NCI-H748 (cell line): ENCODE measurements at regions not wholly inside any gene's neighbourhood (a gene's known extent, or its start where the extent isn't known, plus 50 kb on each side); places are given as distances from the start of the nearest gene placed in this dataset.

Experiments
- DNase-seq: peaks from one replicate; lab custom pipeline; 2025; ENCODE audit not compliant: unreplicated experiment; lab: John Stamatoyannopoulos, UW

DNA sequence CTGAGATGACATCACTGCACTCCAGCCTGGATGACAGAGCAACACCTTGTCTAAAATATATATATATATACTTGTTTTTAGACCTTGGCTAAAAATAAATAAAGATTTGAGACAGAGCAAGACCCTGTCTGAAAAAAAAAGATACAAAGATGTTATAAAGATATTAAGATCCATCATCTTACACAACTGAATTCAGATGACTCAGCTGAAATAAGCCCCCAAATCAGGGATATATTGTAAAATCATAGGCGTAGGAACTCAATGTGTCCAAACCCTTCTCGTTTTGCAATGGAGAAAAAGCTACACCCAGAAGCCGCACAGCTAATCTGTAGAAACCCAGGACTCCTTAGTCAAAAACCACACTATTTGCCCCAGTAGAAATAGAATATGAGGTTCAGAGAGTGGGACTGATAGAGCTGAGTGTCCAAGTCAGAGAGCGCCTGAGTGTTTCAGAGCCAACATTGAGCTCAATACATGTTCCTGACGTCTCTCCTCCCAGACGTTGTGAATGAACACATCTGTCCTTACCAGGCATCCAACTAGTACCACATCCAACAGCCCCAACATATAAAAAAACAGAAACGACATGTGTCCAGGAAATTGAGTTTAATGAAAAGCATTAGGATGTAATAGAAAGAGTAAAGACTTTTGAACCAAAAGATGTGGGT, 207.9 kb upstream of the BLID start:
- no peak for DNase-seq

DNA sequence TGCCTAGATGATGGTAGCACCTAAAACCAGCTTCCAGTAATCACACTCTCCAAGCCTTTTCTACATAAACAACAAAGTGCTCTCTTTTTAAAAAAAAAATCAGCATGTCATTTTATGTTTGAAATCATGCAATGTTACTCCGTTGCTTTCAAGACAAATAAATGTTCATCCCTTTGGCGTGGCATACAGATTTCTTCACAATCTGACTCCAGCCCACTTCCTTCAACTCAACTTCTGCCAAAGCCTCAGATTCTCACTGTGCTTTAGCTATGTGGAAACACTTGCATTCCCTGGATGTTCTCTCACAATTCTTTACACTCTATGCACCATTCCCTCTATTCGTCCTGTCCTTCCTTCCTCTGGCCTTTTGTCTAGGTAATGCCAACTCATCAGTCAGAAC, 206.3 kb upstream of the BLID start:
- DNase-seq, result no peak

DNA sequence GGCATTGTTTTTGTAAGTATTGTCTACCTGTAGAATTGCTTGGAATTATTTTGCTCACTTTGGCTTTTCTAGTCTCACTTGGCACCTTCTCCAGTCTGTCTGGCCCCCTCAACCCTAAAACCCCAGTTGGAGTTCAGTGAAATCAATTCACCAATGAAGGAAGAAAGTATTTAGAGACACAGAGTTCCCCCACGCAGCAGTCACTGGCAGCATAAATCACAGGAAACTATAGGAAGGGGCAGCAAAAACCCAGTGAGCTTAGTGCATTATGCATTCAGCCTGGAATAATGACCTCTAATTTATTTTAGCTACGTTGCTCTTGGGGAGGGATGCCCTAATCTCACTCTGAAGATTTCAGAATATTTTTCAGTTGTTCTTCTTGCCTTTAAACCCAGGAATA, 204.7 kb upstream of the BLID start:
- no peak for DNase-seq

DNA sequence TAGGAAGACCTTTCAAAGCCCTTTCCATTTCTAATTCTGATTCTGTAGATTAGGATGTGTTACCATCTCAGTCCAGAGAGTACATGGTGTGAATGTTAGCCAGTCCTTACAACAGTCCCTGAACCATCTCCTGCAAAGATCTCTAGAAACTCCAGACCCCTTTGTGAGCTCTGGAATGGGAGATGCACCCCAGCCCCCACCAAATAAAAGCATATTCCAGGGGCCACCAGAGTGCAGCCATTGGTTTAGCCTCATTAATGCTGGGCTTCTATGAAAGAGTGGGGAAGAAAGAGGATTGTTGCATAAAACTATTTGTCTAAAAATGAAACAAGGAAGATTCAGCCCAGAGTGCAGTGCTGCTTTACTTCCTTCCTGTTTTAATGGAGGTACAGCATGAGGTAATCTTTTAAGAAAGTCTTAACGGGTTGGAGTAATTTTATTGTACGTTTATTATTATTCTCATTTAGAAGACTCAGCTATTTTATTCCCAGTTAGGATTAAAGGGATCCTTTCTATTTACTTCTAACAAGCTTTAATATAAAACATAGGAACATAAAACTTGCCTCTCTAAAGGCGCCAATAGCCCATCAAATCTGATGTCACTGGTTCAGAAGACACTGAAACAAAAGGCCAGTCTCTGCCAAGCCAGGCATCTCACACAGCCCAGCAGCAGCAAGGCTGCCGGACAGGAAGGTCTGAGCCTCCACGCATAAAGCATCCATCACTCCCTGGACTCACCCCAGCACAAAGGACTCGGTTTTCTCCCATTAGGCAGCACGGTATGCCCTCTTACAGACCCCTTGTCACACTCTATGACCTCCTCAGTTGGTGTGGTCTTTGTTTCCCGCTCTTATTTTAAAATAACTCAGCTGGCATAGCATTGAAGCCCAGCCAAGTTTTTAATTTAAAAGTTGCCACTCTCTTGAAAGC, 203.9 kb upstream of the BLID start:
- DNase-seq, result no peak

DNA sequence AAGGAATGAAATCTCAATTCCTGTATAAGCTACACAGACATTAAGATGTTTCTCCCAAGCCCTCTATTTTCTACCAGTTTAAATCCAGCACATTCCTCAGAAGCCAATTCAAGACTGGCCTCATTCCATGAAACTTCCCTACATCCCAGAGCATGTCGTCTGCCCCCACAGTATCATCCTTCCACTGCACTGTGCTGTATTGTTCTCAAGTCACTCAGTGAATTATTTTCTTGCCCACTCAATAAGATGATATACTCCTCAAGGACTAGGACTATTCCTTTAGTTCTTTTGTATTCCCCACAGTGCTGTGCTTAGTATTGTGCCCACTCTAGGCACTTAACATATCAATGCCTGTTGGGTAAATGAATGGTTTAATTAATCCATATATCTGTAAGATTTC, 203.1 kb upstream of the BLID start:
- DNase-seq, result no peak

DNA sequence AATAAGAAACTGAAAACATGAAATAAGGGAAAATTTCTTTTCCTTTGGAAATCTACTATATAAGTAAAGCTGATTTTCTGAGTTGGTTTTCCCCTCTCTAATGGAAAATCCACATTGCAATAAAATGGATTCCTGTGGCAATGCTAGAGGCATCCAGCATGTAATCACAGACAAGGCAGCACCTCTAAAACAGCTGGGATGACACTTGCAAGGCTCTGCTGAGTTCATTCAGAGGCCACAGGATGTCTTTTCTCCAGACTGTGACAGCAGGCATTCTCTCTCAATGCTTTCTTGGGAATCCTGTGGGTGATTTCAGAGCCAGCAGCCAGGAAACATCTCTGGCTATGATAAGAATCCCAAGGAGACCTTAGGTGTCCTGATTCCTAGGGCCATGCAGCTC, 201.3 kb upstream of the BLID start:
- DNase-seq, result no peak

DNA sequence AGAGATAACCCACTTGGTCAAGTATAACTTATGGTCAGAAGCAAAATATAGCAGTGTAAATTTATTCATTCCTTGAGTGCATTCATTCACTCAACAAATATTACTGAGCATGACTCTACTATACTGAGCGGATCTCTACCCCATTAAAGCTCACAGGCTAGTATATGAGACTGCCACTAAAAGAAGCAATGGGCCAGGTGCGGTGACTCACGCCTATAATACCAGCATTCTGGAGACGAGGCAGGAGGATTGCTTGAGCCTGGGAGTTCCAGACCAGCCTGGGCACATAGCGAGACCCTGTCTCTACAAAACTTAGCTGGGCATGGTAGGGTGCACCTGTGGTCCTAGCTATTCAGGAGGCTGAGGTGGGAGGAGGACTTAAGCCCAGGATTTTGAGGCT, 197.6 kb upstream of the BLID start:
- DNase-seq, result no peak

DNA sequence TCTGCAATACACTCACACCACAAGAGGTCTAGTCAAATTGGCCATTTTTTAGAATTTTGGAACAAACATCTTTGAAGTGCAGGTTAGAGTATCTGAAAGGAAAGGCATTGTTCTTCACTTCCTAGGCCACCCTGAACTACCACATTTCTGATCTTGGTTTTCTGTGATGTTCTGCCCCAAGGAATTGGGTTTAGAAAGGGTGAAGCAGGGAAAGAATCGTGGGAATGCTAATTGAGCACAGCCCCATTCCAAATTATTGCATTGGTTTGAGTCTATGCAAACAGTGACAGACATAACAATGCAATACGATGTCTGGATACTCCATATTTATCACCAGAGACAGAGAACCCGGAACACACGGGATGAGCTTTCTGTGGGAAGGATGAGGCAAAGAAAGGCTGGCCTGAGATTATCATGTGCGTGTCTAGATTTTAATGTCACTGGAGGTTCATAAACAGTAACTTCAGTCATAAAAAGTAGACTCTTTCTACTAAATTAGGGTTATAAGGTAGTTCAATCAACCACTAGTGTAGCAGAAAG, 195.3 kb upstream of the BLID start:
- DNase-seq, result no peak

DNA sequence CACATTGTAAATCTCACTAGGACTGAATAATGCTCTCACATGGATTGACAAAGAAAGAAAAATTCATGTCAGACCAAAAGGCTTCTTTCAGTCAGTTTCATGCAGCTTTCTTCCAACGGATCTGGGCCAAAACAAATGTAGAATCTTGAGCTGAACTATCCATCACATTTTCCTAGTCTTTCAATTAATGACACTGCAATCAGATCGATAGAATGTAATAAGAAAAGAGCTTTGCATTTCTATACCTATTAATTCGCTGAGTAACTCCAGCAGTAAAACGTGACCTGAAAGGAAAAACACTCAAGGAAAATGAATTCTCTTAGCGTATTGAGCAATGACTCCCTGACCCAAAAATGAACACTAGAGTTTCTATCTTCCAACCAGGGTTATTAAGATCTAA, 194.8 kb upstream of the BLID start:
- no peak for DNase-seq

DNA sequence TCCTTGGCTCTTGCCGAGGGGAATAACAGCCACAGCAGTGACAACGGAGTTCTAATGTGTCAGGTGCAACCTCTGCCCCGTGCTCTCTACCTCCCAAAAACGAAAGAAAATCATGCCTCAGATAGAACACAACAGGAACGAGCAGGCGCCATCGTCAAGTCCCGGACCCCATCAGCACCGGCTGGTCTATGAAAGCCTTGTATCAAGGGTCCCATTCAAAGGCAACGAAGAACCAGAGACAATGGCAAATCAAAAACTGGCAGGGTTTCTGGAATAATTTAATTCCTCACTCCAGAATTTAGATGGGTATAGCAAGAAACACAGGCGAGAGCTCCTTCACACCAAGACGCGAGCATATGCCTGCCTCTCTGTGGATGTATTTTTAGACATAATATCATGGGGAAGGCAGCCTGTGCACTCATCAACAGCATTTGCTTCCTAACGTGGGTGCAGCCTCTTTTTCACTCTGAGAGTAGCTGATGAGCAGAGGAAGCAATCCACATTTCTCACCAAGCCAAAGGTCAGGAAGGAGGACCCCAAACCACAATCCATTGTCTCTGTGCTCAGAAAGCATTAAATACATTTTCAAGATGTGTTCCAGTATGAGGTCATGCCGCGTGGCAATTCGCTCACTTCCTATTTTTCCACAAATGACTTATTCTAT, 193.4 kb upstream of the BLID start:
- DNase-seq, result no peak

DNA sequence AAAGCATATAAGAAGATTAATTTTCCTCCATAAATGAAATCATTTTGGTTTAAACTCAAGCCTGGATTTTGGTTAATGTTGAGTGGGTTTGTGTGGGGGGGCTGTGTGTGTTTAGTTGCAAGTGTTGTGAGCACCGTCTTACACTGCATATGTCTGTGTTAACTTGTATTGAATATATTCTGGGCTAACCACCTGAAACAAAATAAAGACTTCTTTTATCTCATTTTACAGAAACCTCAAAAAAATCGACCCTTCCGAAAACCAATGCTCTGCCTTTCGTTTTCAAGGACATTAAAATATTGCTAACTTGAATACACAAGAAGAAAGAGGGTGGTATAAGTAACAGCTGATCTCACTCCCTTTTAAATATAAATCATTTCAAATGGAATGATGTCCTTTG, 192.2 kb upstream of the BLID start:
- DNase-seq, result no peak

DNA sequence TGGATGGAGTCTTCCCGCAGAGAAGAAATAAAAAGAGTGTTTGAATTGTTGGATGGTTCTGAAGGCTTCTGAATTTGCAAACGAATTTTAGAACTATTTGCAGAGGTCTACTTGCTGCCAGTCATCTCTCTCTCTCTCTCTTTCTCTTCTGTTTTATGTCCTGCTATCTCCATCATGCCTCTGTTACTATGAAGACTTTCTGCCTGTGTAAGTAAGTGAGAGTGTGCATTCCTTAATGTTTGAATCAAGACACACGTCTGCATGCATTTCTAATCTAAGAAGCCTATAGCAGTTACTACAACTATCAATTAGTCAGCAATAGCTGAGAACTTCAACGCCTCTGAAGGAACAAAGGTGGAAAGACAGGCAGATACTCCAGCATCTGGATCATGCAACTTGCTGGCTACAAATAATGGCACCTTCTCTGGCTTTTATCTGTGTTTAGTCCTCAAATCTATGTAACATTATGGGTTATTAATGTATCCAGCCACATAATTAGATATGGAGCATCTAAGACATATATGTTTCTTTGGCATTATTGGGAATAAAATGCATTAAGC, 191.5 kb upstream of the BLID start:
- no peak for DNase-seq

DNA sequence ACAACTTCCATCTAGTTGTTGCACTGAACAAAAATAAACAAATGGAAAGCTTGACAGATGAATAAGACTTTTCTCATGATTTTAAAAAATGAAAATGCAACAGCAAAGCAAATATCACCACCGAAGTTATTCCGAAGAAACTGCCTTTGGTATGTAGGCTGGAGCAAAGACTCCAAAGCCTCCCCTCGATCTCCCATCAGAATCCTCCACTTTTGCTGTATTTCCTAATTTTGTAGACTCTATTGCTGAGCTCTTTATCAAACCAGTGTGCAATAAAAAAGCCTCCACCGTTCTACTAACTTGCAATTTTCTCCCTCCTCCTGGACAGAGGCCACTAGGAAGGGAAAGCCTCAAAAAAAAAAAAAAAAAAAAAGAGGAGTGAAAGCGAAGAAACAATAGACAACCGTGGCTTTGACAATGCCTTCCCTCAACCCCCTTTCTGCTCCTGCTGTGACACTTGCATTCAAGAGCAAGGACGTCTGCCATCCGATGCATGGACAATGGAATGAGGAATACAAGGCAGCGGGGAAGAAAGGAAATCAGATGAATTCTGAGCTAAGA, 190.9 kb upstream of the BLID start:
- no peak for DNase-seq

DNA sequence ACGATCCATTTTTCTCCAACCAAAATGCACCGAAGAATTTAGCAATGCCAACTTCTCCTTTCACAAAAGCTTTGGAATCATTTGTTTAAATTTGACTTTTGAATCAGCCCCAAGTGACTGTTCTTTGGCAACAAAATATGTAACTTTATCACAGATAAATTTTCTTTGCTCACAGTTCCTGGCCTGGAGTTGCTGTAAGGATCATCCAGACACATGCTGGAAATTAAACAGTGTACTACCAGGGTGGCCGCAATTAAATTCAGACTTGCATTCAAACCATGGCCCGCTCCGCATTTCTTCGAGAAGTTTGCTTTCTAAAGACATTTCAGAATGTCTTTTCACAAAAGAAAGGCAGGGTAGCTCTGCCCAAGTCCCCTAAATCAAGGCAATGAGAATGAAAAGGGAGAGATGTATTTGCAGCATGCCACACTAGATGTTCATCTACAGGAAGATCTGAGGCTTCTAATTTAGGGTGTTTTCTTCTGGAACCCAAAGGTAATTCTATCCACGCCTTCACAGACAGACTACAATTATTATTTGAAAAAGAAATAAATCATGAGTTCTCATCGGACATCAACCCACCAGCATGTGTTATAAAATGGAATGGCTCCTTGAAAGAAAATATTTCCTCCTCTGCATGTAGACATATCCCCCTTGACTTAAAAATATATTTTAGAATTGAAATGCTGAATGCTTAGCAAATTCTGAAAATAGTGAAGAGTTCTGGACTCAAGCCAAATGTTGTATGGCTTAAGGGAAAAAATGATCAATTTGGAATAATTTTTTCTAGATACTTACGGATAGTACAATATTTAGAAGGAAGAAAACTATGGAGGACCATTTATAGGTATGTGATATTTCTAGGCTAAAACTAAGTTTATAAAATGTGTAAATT, 189.7 kb upstream of the BLID start:
- DNase-seq, result no peak

DNA sequence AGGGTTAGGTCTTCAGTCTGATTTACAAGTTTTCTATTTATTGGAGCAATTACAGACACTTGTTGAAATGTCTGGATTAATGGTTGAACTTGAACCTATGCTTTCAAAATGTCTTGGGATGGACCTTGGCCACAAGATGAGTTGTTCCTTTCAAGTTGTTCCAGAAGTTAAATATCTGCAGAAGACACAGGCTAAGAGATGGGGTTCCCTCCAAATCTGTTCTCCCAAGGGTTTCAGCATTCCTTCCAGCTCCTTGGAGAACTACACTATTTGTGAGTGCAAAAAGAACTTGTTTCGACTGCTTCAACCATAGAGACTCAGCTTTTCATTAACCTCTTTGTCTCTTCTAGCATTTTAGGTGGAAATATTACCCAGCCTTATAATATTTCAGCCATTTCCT, 189.0 kb upstream of the BLID start:
- no peak for DNase-seq

DNA sequence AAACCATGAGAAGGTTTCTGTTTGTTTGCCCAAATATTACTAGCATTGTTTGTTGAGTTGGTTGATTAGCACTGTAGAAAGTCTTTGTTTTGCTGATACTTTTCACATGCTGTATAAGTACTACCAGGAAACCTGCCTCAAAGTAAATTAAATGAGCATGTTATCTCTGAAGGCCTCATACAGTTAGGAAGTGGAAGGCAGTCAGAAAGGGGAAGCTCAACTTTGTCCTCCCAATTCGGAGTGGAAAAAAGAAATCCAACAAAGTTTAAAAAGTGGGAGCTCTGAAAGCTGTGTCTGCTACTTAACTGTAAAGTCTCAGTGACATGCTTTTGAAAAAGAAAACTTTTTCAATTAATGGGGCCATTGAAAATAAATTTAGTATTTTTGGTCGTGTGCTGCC, 188.3 kb upstream of the BLID start:
- no peak for DNase-seq

DNA sequence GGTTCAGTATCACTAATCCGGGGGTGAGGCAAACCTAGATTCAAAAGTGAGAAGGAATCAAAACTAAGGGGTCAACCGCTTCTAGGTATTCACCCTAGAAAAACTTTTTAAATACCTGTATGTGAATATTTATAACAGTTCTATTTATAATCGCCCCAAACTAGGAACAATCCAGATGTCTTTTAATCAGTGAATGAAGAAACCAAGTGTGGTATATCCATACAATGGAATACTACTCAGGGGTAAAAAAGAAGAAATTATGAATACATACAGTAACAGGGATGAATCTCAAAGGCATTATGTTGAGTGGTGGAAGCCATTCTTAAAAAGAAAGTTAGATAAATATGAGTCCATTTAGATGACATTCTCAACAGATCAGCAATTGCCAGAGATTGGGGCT, 178.0 kb upstream of the BLID start:
- DNase-seq, result no peak

DNA sequence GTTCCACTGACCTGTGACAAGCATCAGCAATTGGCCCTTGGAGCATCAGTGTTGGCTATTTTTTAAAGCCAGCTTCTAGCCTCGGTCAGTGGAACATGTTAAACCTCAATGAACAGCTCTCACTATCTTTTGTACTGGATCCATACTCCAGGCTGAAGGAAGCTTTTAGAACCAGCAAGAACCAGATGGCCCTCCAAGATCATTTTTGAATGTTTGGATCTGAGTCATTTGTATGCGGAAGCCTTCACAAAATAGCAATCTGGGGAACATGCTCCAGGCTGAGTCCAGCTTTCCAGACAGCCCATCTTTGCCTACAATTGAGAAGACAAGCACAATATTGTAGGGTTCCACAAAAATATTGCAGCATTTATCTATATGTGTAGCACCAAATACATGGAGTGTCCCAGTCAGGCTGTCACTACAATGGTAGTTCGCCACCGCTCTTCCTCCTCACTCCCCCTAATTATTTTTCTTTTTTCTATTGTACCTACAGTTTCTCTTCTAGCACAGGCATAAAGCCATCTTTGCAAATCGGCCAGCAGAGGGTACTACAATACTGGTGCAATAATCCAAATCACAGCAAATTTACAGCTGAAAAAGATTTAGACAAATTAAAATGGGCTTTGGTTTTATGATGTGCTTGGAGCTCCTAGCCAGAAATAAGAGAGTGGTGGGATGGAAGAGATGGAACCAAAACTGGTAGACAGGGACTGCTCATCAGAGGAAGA, 177.4 kb upstream of the BLID start:
- no peak for DNase-seq

DNA sequence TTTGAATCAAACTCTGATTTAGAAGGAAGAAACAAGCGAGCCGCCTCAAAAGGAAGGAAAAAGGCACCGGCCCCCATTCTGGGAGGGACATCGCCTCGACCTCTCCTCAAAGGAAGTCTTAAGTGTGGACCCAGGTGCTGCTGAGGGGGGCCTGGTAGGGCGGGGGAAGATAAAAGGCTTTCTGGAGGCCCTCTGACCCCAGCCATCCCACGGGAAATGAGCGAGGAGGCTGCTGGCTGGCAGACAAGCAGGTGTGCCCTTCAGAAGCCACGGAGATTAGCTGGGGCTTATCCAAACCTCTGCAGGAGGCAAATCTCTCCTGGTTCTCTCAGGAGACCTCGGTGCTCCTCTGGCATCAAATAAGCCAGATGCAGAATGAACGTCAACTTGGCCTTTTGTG, 171.4 kb upstream of the BLID start:
- DNase-seq, result no peak
